Endodermal cell (in vitro differentiated cells): ENCODE measurements at regions not wholly inside any gene's neighbourhood (a gene's known extent, or its start where the extent isn't known, plus 50 kb on each side); places are given as distances from the start of the nearest gene placed in this dataset.

Source experiments
- DNase-seq: peaks from one replicate; pipeline ENCODE4 v3.0.0-alpha.2; 2017
- H3K27ac ChIP-seq: 2 replicates; pipeline ENCODE4 v1.5.1; 2013; ENCODE audit warnings: mild to moderate bottlenecking, low read depth, low read length, moderate library complexity
- H3K27me3 ChIP-seq: 2 replicates; pipeline ENCODE4 v1.6.1; 2013; ENCODE audit warnings: mild to moderate bottlenecking, low read length, moderate library complexity; ENCODE audit not compliant: insufficient read depth, control insufficient read depth, poor library complexity, severe bottlenecking
- H3K36me3 ChIP-seq: 2 replicates; pipeline ENCODE4 v1.7.0; 2013; ENCODE audit warnings: mild to moderate bottlenecking, low read length, moderate library complexity; ENCODE audit not compliant: control insufficient read depth, insufficient read depth
- H3K4me1 ChIP-seq: one replicate; pipeline ENCODE4 v1.7.0; 2013; ENCODE audit warnings: low read length; ENCODE audit not compliant: control insufficient read depth, insufficient read depth
- H3K4me3 ChIP-seq: 2 replicates; pipeline ENCODE4 v1.5.1; 2013; ENCODE audit warnings: mild to moderate bottlenecking, low read length, moderate library complexity
- H3K9ac ChIP-seq: 2 replicates; pipeline ENCODE4 v1.6.1; 2013; ENCODE audit warnings: mild to moderate bottlenecking, low read length, moderate library complexity; ENCODE audit not compliant: poor library complexity, severe bottlenecking; ENCODE audit errors: extremely low read depth
- H3K9me3 ChIP-seq: 2 replicates; pipeline ENCODE4 v1.6.1; 2013; ENCODE audit warnings: mild to moderate bottlenecking, low read length, moderate library complexity; ENCODE audit not compliant: control insufficient read depth
- H3K27ac Mint-ChIP-seq: 2 replicates; pipeline ENCODE4 v1.8.0; 2020; ENCODE audit warnings: mixed read lengths
- H3K27me3 Mint-ChIP-seq: 2 replicates; pipeline ENCODE4 v1.8.0; 2021; ENCODE audit warnings: mild to moderate bottlenecking, mixed read lengths; ENCODE audit not compliant: insufficient read depth
- H3K36me3 Mint-ChIP-seq: 2 replicates; pipeline ENCODE4 v1.8.0; 2020; ENCODE audit warnings: low read depth, mixed read lengths
- H3K4me1 Mint-ChIP-seq: 2 replicates; pipeline ENCODE4 v1.8.0; 2020; ENCODE audit warnings: mixed read lengths
- H3K4me3 Mint-ChIP-seq: 2 replicates; pipeline ENCODE4 v1.8.0; 2020; ENCODE audit warnings: mild to moderate bottlenecking, moderate library complexity, mixed read lengths
- H3K9me3 Mint-ChIP-seq: 2 replicates; pipeline ENCODE4 v1.8.0; 2020; ENCODE audit warnings: mild to moderate bottlenecking, mixed read lengths
- WGBS, 2 experiments: methylation state at CpG; one replicate each; pipeline versions ENCODE4 v1.1.5 to v1.1.7; 2013; ENCODE audit warnings: missing lambda C conversion rate in 2 of 2, mixed read lengths in 1 of 2; ENCODE audit not compliant: insufficient coverage in 1 of 2, insufficient read length in 1 of 2; 5-methylcytosine and 5-hydroxymethylcytosine counted together
- TF ChIP-seq, protein P1 (sequence below): fragments of 200-600 bp; sonication (generic); conservative IDR thresholded peaks from 2 replicates; pipeline ENCODE4 v1.5.0; 2021; ENCODE audit warnings: antibody characterized with exemption, mild to moderate bottlenecking

DNA sequence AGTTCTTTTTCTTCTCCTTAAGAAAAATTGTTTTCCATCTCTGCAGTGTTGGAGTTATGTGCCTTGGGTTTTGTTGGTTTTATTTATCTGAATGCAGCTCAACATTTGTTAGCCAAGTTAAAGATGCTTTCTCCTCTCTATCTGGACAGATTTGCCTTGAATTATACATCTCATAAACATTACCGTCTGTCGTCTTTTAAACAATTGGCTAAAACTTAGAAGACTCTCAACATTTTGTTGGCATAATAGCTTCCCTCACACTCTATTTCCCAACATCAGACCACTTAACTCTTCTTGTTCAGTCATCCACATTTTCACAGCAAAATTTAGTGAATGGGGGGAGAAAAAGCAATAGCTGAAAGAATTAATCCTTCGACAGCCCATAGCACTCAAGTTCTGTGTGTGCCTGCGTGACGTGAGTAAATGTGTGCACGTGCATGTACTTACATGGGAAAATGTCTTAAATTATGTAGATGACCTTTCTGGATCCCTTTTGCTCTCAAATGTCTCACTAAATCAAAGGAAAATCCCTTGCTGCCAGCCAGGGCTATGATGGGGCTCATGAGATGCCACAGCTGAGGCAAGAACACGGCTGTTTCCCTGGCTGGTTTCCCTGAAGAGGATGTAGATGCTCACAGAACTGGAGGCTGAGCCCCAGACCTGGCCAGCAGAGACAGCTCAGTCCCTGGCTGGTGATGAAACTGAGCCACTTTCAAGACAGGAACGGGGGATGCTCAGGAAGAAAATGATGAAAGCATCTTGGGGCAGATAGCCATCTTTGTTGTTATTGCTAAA lies 382.2 kb downstream of the FBXW7 start:
- TF ChIP-seq, protein P1, sequence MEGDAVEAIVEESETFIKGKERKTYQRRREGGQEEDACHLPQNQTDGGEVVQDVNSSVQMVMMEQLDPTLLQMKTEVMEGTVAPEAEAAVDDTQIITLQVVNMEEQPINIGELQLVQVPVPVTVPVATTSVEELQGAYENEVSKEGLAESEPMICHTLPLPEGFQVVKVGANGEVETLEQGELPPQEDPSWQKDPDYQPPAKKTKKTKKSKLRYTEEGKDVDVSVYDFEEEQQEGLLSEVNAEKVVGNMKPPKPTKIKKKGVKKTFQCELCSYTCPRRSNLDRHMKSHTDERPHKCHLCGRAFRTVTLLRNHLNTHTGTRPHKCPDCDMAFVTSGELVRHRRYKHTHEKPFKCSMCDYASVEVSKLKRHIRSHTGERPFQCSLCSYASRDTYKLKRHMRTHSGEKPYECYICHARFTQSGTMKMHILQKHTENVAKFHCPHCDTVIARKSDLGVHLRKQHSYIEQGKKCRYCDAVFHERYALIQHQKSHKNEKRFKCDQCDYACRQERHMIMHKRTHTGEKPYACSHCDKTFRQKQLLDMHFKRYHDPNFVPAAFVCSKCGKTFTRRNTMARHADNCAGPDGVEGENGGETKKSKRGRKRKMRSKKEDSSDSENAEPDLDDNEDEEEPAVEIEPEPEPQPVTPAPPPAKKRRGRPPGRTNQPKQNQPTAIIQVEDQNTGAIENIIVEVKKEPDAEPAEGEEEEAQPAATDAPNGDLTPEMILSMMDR: no peak
- H3K27me3 Mint-ChIP-seq: peaks cover 8% of the 10 kb centered on the region
- DNase-seq: no peak
- H3K9me3 Mint-ChIP-seq: no peaks in the 10 kb centered on the region
- H3K4me3 ChIP-seq: no peak overlapping the region
- no peak overlapping the region for H3K4me3 Mint-ChIP-seq
- H3K4me1 Mint-ChIP-seq: no peaks in the 10 kb centered on the region
- no peak overlapping the region for H3K9ac ChIP-seq
- no peak overlapping the region for H3K27ac ChIP-seq
- H3K27ac Mint-ChIP-seq: no peak overlapping the region
- H3K4me1 ChIP-seq: no peaks in the 10 kb centered on the region
- WGBS, 2 experiments: 92 to 96% methylated on average over 5 to 8 of the region's 8 CpGs
- peaks cover 15% of the 10 kb centered on the region for H3K27me3 ChIP-seq
- no peaks in the 10 kb centered on the region for H3K9me3 ChIP-seq
- H3K36me3 Mint-ChIP-seq: no peaks in the 10 kb centered on the region
- no peaks in the 10 kb centered on the region for H3K36me3 ChIP-seq

GRCh38 chr4:152150214-152150613 lies 385.7 kb downstream of the FBXW7 start:
- WGBS, 2 experiments: 89 to 90% methylated on average over 1 to 3 of the region's 3 CpGs
- H3K4me3 Mint-ChIP-seq: no peak overlapping the region
- Histone ChIP-seq H3K27me3 (peaks cover 4% of the 10 kb centered on the region), H3K9me3 (peaks cover 15% of the 10 kb centered on the region), H3K4me3 (no peak overlapping the region), H3K36me3 (no peaks in the 10 kb centered on the region), H3K27ac (no peak overlapping the region), H3K9ac (no peak overlapping the region), H3K4me1 (no peaks in the 10 kb centered on the region)
- peaks cover 4% of the 10 kb centered on the region for H3K27me3 Mint-ChIP-seq
- no peaks in the 10 kb centered on the region for H3K4me1 Mint-ChIP-seq
- TF ChIP-seq, protein P1: no peak
- DNase-seq: no peak
- no peaks in the 10 kb centered on the region for H3K36me3 Mint-ChIP-seq
- peaks cover 30% of the 10 kb centered on the region for H3K9me3 Mint-ChIP-seq
- no peak overlapping the region for H3K27ac Mint-ChIP-seq

- Histone ChIP-seq H3K4me3 (no peak overlapping the region), H3K27ac (no peak overlapping the region), H3K27me3 (peaks cover 4% of the 10 kb centered on the region), H3K4me1 (no peaks in the 10 kb centered on the region), H3K36me3 (no peaks in the 10 kb centered on the region), H3K9me3 (peaks cover 15% of the 10 kb centered on the region), H3K9ac (no peak overlapping the region)
- no peak for DNase-seq
- Mint-ChIP-seq H3K27me3 (peaks cover 2% of the 10 kb centered on the region), H3K27ac (no peak overlapping the region), H3K9me3 (peaks cover 35% of the 10 kb centered on the region), H3K36me3 (no peaks in the 10 kb centered on the region), H3K4me3 (no peak overlapping the region), H3K4me1 (no peaks in the 10 kb centered on the region)
- WGBS, 2 experiments: 91 to 95% methylated on average over 3 of the region's 3 CpGs
- TF ChIP-seq, protein P1: no peak
These were observed 386.1 kb downstream of the FBXW7 start for GRCh38 chr4:152149745-152150144.
